ENCODE measurements at regions not wholly inside any gene's neighbourhood (a gene's known extent, or its start where the extent isn't known, plus 50 kb on each side); places are given as distances from the start of the nearest gene placed in this dataset.
A peak's percentile ranks its signal among the peaks of the same experiment; 100 is the strongest.
"Not testable (repeated sequence)": the region's sequence is repeated elsewhere in the genome, so short reads cannot be mapped to it uniquely, and the experiment has no call there.

- peak; percentile 36 to 80 for DNase-seq
These were observed 53.1 kb upstream of the HMCN1 start for GRCh38 chr1:185681034-185681633.

DNA sequence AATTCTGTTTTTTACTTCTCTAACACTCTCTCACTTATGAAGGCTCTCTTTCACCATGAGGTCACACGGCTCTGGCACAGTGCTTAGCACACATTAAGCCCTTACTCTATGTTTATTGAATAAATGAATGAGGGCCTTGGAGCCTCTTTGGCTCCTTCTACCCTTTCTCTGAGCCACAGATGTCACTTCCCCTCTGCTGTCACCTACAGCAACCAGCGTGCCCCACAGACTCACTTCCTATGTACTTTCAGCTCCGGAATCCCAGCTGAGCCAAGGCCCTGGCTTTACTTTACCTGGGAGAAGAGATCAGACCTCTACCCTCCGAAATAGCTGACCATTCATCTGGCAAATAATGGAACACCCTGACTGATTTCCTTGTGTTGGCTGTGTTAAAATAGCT, 53.7 kb upstream of the HMCN1 start:
- DNase-seq = no peak

- peak in 1 of 2 donors; percentile 12 for DNase-seq
These were observed 55.0 kb upstream of the HMCN1 start for GRCh38 chr1:185679220-185679619.

DNA sequence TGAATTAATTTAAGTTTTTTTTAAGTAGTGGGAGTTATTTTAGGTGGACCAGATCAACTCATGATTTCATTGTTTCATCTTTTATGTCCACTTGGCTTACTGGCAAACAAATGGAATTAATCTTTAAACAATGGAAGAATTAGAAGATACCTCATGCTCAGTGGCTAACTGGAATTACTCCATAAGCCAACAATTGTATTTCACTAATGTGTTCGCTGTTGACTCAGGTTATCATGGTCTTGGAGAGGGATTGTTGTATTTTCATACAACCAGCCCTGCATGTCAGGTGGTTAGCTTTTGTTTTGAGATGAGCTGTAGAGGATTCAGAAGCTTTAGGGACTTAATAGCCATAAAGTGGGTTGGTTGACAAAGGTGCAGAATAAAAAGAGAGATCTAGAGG, 57.2 kb upstream of the HMCN1 start:
- no peak for DNase-seq

DNA sequence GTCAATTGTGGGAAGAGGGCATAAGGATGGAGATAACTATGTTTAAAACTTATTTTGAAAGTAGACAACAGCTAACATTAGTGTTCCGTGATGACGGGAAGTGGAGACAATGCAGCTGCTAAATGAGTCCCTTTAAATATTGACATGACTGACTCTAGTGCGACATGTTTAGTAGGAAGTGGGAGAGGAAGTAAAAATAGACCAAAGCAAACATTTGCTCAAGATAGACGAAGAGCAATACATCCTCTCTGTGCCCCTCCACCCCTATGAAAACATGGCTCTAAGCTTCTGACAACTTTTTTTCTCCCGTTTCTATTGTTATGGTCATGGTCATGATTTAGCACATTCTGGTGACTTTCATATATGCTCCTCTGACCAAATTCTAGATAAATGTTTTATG, 60.0 kb upstream of the HMCN1 start:
- no peak for DNase-seq

- DNase-seq = peak; percentile 24 to 40
These were observed 61.4 kb upstream of the HMCN1 start for GRCh38 chr1:185672719-185673360.

GRCh38 chr1:185670187-185670627, 64.0 kb upstream of the HMCN1 start:
- DNase-seq = peak in 1 of 2 donors; percentile 31

- no peak for DNase-seq
These were observed 66.2 kb upstream of the HMCN1 start for GRCh38 chr1:185668013-185668412.

DNA sequence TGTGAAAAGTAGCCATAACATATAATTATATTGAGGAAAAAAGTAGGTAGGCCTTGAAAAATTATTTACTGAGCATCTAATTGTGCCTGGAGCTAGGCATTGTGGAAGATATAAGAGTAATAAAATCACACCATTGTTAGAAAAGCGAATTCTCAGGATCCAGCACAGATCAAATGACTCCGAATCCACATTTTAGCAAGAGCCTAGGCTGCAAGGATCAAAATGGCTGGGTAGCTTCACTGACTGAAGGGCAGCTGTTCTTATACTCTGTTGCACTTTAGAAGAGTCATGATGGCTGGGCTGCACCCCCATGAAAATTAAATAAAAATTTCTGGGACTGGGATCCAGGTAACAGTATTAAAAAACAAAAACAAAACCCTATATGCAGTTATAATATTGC, 67.6 kb upstream of the HMCN1 start:
- DNase-seq = no peak

DNA sequence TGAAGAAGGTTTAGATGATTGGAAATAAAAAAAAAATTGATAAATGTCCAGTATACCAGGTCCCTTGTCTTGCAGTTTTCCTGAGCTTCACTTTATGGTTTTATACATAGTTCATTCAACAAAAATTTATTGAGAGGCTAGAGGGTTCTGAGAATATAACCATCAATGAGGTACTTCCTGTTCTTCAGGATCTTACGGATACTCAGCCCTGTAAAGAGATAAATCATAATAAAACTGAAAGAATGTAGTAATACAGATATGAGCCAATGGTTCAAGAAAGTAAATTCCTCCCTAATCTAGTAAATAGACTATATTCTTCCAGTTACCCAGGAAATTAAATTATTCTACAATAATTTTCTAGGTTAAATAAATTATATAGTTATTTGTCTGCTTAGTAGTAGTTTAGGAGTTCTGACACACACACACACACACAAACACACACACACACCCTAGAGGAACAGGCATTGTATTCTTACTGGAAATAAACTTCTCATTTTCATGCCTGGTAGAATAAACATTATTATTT, 70.4 kb upstream of the HMCN1 start:
- no peak for DNase-seq

GRCh38 chr1:185663332-185663731, 70.9 kb upstream of the HMCN1 start:
- DNase-seq = no peak

DNA sequence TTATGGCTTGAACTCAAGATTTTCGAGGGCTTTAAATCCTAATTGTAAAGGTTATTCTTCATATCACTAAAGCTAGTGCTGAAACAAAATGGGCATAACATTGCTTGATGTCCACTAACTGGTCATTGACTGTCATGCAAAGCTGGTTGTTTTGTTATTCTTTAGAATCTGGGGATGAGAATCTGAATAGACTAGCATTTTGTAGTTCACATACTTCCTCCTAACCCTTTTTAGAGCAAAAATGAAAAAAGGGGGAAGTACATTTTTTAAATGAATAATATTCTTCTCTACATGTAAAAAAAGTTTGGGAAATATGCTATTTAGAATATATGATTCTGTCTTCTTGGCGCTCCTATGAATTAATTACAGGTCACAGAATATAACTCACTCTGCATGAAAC, 72.2 kb upstream of the HMCN1 start:
- no peak for DNase-seq

DNA sequence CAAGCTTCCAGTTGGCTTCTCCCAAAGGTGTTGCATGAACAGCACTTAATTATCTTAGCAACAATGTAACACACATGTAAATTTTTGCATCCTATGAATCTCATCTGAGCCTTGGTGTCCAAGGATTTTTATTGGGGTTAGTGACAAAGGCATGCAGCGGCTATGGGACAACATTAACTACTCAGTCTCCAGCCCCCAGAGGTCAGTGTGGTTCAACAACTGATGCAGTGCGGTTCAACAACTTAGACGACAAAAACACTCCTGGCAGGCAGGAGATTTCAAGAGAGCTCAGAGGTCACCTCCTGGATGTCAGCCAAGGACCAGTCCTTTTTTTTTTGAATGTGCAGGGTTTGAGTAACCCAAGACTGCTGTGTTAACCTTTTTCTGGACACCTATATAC, 77.5 kb upstream of the HMCN1 start:
- no peak for DNase-seq

GRCh38 chr1:185654952-185655314, 79.3 kb upstream of the HMCN1 start:
- DNase-seq = no peak

DNA sequence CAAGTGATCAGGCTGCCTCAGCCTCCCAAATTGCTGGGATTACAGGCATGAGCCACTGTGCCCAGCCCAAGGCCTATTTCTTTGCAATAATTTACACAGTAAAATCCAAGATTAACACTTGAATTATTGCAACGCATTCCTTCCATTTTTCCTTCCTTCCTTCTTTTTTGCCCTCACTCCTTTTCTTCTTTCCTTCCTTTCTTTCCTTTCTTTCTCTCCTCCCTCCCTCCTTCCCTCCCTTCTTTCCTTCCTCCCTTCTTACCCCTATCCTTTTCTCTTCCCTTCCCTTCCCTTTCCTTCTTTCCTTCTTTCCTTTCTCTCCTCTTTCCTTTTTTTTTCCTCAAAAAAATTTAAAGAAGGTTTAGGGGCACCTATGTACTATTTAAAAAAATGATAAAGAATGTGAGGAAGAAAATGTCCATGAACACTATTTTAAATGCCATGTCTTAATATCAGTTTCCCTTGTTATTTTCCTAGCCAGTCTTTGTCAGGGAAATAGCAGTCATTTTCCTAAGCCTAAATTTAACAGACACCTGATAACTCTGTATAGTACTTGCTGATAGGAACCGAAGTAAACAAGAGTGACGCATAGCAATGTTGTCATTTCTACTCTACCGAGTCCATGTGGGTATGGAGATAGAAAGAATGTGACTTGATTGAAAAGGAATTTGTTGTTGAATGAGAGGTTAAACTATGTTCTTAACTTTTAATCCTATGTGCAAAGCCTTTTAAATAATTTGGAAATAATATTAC, 79.8 kb upstream of the HMCN1 start:
- no peak for DNase-seq

GRCh38 chr1:185653615-185654014, 80.6 kb upstream of the HMCN1 start:
- DNase-seq = no peak

GRCh38 chr1:185652348-185652747, 81.8 kb upstream of the HMCN1 start:
- DNase-seq = peak in 1 of 2 donors; percentile 33

GRCh38 chr1:185650602-185651230, 83.5 kb upstream of the HMCN1 start:
- no peak for DNase-seq

DNA sequence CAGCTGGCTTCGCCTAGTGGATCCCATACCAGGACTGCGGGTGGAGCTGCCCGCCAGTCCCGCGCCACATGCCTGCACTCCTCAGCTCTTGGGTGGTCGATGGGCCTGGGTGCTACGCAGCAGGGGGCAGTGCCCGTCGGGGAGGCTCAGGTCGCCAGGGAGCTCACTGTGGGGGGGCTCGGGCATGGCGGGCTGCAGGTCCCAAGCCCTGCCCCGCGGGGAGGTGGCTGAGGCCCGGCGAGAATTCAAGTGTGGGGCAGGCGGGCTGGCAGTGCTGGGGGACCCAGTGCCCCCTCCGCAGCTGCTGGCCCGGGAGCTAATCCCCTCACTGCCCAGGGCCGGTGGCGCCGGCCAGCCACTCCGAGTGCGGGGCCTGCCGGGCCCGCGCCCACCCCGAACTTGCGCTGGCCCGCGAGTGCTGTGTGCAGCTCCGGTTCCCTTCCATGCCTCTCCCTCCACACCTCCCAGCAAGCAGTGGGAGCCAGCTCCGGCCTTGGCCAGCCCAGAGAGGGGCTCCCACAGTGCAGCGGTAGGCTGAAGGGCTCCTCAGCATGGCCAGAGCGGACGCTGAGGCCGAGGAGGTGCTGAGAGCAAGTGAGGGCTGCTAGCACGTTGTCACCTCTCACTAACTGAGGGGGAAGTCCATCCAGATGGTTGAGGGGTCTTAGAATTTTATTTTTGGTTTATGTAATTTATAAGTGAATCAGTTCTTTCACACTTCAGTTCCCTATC, 85.2 kb upstream of the HMCN1 start:
- DNase-seq = no peak

GRCh38 chr1:185647597-185648267, 86.5 kb upstream of the HMCN1 start:
- not testable (repeated sequence) for DNase-seq

DNA sequence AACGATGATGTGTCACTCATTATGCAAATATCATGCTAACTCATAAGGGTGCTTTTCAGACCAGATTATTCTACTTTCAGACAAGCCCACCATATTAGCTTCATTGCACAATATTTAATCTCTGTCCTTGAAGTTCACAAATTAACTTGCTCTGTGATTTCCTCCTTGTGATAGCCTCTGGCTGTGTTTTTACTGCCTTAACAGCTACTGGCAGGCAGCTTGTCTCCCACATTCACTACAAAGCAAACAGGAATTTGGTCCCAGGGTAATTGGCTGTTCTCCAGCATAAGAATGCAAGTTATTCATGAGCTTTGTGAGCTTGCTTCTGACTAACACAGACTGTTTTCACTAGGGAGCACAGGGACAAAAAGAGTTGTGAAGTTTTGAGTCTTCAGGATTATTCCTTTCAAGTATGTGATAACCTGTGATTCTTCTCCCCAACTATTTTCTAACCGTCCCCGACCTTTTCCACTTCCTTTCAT, 87.9 kb upstream of the HMCN1 start:
- no peak for DNase-seq

GRCh38 chr1:185645686-185646085, 88.5 kb upstream of the HMCN1 start:
- no peak for DNase-seq

Data from inflammatory macrophage treated with lipopolysaccharide for 1 hour (primary cell).